Uterus (tissue), 2 donors: ENCODE measurements at regions not wholly inside any gene's neighbourhood (a gene's known extent, or its start where the extent isn't known, plus 50 kb on each side); places are given as distances from the start of the nearest gene placed in this dataset.

Experiments used
- CTCF ChIP-seq, 4 experiments: fragments of 200-600 bp in 2 of 4; fragments of 450-650 bp in 2 of 4; sonication (generic) in 2 of 4; IDR thresholded peaks; one replicate each; pipeline ENCODE4 v1.5.1; 2016 to 2019; ENCODE audit warnings: antibody characterized with exemption in 4 of 4, mild to moderate bottlenecking in 2 of 4, moderate library complexity in 1 of 4
- POLR2A ChIP-seq, 2 donors: fragments of 450-650 bp; IDR thresholded peaks; one replicate each; pipeline ENCODE4 v1.6.1; 2016; ENCODE audit warnings: antibody characterized with exemption in 2 of 2, mild to moderate bottlenecking in 1 of 2, moderate library complexity in 1 of 2

- TF ChIP-seq CTCF (IDR thresholded peaks at IDR 0.05) (no peak), POLR2A (IDR thresholded peaks at IDR 0.05) (no peak)
Observed at GRCh38 chr5:89199306-89199705, 316.3 kb upstream of the MEF2C start.
